C4-2B (cell line): ENCODE measurements at regions not wholly inside any gene's neighbourhood (a gene's known extent, or its start where the extent isn't known, plus 50 kb on each side); places are given as distances from the start of the nearest gene placed in this dataset.

ENCODE experiments used
- H3K27ac ChIP-seq: fragments of 450-650 bp; 2 replicates; pipeline ENCODE4 v1.5.1; 2017
- CTCF ChIP-seq: fragments of 450-650 bp; conservative IDR thresholded peaks from 2 replicates; pipeline ENCODE4 v1.5.1; 2017; ENCODE audit warnings: mild to moderate bottlenecking
- ZFX ChIP-seq: fragments of 450-650 bp; IDR thresholded peaks from 2 replicates; pipeline ENCODE4 v1.6.1; 2017

GRCh38 chr6:67358241-67358640 lies 1276.8 kb upstream of the ADGRB3 start:
- no peak for TF ChIP-seq ZFX
- TF ChIP-seq CTCF, result no peak
- H3K27ac ChIP-seq, result no peak overlapping the region

GRCh38 chr6:67353861-67354260 lies 1281.2 kb upstream of the ADGRB3 start:
- TF ChIP-seq CTCF (no peak), ZFX (no peak)
- H3K27ac ChIP-seq, result no peak overlapping the region

- no peak for TF ChIP-seq CTCF
- TF ChIP-seq ZFX, result no peak
- H3K27ac ChIP-seq, result no peak overlapping the region
Measured at GRCh38 chr6:67352717-67353116, 1282.4 kb upstream of the ADGRB3 start.

- TF ChIP-seq CTCF, result no peak
- no peak overlapping the region for H3K27ac ChIP-seq
Measured at GRCh38 chr6:67350729-67351128, 1284.4 kb upstream of the ADGRB3 start.

- H3K27ac ChIP-seq, result no peak overlapping the region
- TF ChIP-seq ZFX (no peak), CTCF (no peak)
Measured at GRCh38 chr6:67345946-67346345, 1289.1 kb upstream of the ADGRB3 start.

- TF ChIP-seq CTCF (no peak), ZFX (no peak)
- no peak overlapping the region for H3K27ac ChIP-seq
Measured at GRCh38 chr6:67336014-67336413, 1299.1 kb upstream of the ADGRB3 start.

GRCh38 chr6:67331304-67331703 lies 1303.8 kb upstream of the ADGRB3 start:
- TF ChIP-seq ZFX, result no peak
- TF ChIP-seq CTCF, result no peak
- H3K27ac ChIP-seq, result no peak overlapping the region

- TF ChIP-seq ZFX (no peak), CTCF (no peak)
Measured at GRCh38 chr6:67328269-67328668, 1306.8 kb upstream of the ADGRB3 start.

More at GRCh38 chr6:67328269-67328668, 1306.8 kb upstream of the ADGRB3 start:
- H3K27ac ChIP-seq, result no peak overlapping the region
